Osteoblast (primary cell): ENCODE measurements at regions not wholly inside any gene's neighbourhood (a gene's known extent, or its start where the extent isn't known, plus 50 kb on each side); places are given as distances from the start of the nearest gene placed in this dataset.

Experiments used
- DNase-seq: peaks from one replicate; pipeline ENCODE4 v3.0.0; 2011; ENCODE audit warnings: low spot score, mixed read lengths; ENCODE audit not compliant: insufficient read length; ENCODE audit errors: missing footprints
- H2AFZ ChIP-seq: 2 replicates; pipeline ENCODE4 v1.6.0; 2011; ENCODE audit warnings: mild to moderate bottlenecking, low read length
- H3K27ac ChIP-seq: 2 replicates; pipeline ENCODE4 v1.5.1; 2011; ENCODE audit warnings: mild to moderate bottlenecking, low read depth, low read length, moderate library complexity
- H3K27me3 ChIP-seq: 2 replicates; pipeline ENCODE4 v1.6.0; 2012; ENCODE audit warnings: mild to moderate bottlenecking, control low read depth, inconsistent platforms, low read length, moderate library complexity; ENCODE audit not compliant: insufficient read depth
- H3K36me3 ChIP-seq: 2 replicates; pipeline ENCODE4 v1.5.1; 2011; ENCODE audit warnings: mild to moderate bottlenecking, low read length, control low read depth, moderate library complexity; ENCODE audit not compliant: insufficient read depth
- H3K4me1 ChIP-seq: 2 replicates; pipeline ENCODE4 v1.5.1; 2011; ENCODE audit warnings: mild to moderate bottlenecking, low read length, control low read depth, moderate library complexity; ENCODE audit not compliant: insufficient read depth
- H3K4me2 ChIP-seq: 2 replicates; pipeline ENCODE4 v1.6.0; 2011; ENCODE audit warnings: mild to moderate bottlenecking, low read length; ENCODE audit not compliant: insufficient read depth
- H3K4me3 ChIP-seq: fragments of 200-600 bp; sonication (generic); 3 replicates; pipeline ENCODE4 v1.5.1; 2012; ENCODE audit warnings: mild to moderate bottlenecking, low read length, inconsistent platforms; ENCODE audit not compliant: insufficient read depth
- H3K79me2 ChIP-seq: 2 replicates; pipeline ENCODE4 v1.6.0; 2012; ENCODE audit warnings: mild to moderate bottlenecking, low read length, control low read depth, inconsistent platforms; ENCODE audit not compliant: insufficient read depth
- H3K9me3 ChIP-seq: 2 replicates; pipeline ENCODE4 v1.5.1; 2011; ENCODE audit warnings: low read depth, low read length, control low read depth
- H4K20me1 ChIP-seq: 2 replicates; pipeline ENCODE4 v1.6.0; 2012; ENCODE audit warnings: mild to moderate bottlenecking, low read length, control low read depth; ENCODE audit not compliant: insufficient read depth
- CTCF ChIP-seq: IDR thresholded peaks from 2 replicates; pipeline ENCODE4 v1.5.1; 2011; ENCODE audit warnings: mild to moderate bottlenecking, low read depth, low read length, moderate library complexity; ENCODE audit errors: extremely low read depth

GRCh38 chr13:74769333-74769732 lies 635.1 kb upstream of the KLF12 start:
- H3K36me3 ChIP-seq: no peaks in the 10 kb centered on the region
- H3K4me2 ChIP-seq: no peak overlapping the region
- no peak overlapping the region for H3K4me3 ChIP-seq
- no peaks in the 10 kb centered on the region for H3K27me3 ChIP-seq
- peaks cover 48% of the 10 kb centered on the region for H3K4me1 ChIP-seq
- no peak overlapping the region for H2AFZ ChIP-seq
- H3K79me2 ChIP-seq: no peaks in the 10 kb centered on the region
- DNase-seq: no peak
- no peaks in the 10 kb centered on the region for H4K20me1 ChIP-seq
- peak overlapping the region; percentile 92 for H3K27ac ChIP-seq
- H3K9me3 ChIP-seq: no peaks in the 10 kb centered on the region
- no peak for TF ChIP-seq CTCF

GRCh38 chr13:74768521-74769085 lies 634.4 kb upstream of the KLF12 start:
- H3K27me3 ChIP-seq: no peaks in the 10 kb centered on the region
- H3K36me3 ChIP-seq: no peaks in the 10 kb centered on the region
- H3K79me2 ChIP-seq: no peaks in the 10 kb centered on the region
- H2AFZ ChIP-seq: no peak overlapping the region
- no peak for DNase-seq
- H3K27ac ChIP-seq: no peak overlapping the region
- peaks cover 41% of the 10 kb centered on the region for H3K4me1 ChIP-seq
- no peaks in the 10 kb centered on the region for H3K9me3 ChIP-seq
- H3K4me3 ChIP-seq: no peak overlapping the region
- no peaks in the 10 kb centered on the region for H4K20me1 ChIP-seq
- no peak overlapping the region for H3K4me2 ChIP-seq
- TF ChIP-seq CTCF: no peak

GRCh38 chr13:74767050-74767449 lies 632.8 kb upstream of the KLF12 start:
- H3K4me1 ChIP-seq: peaks cover 26% of the 10 kb centered on the region
- H4K20me1 ChIP-seq: no peaks in the 10 kb centered on the region
- H3K9me3 ChIP-seq: no peaks in the 10 kb centered on the region
- TF ChIP-seq CTCF: no peak
- H3K27ac ChIP-seq: no peak overlapping the region
- H3K27me3 ChIP-seq: no peaks in the 10 kb centered on the region
- no peak overlapping the region for H3K4me3 ChIP-seq
- H3K4me2 ChIP-seq: no peak overlapping the region
- DNase-seq: peak; percentile 8
- H3K79me2 ChIP-seq: no peaks in the 10 kb centered on the region
- no peak overlapping the region for H2AFZ ChIP-seq
- no peaks in the 10 kb centered on the region for H3K36me3 ChIP-seq

GRCh38 chr13:74765955-74766354 lies 631.8 kb upstream of the KLF12 start:
- no peaks in the 10 kb centered on the region for H3K36me3 ChIP-seq
- H3K4me2 ChIP-seq: no peak overlapping the region
- no peak overlapping the region for H3K4me3 ChIP-seq
- DNase-seq: no peak
- no peaks in the 10 kb centered on the region for H3K27me3 ChIP-seq
- no peak overlapping the region for H3K27ac ChIP-seq
- H3K4me1 ChIP-seq: peaks cover 23% of the 10 kb centered on the region
- H3K9me3 ChIP-seq: no peaks in the 10 kb centered on the region
- TF ChIP-seq CTCF: no peak
- H3K79me2 ChIP-seq: no peaks in the 10 kb centered on the region
- no peaks in the 10 kb centered on the region for H4K20me1 ChIP-seq
- H2AFZ ChIP-seq: no peak overlapping the region
